Lower lobe of right lung (tissue), 2 donors: ENCODE measurements at regions not wholly inside any gene's neighbourhood (a gene's known extent, or its start where the extent isn't known, plus 50 kb on each side); places are given as distances from the start of the nearest gene placed in this dataset.

Experiments used
- ATAC-seq, 2 donors: fragments of 200-7000 bp; cut with Tn5 transposase; one replicate each; pipeline ENCODE4 v1.9.1; 2020 to 2022; ENCODE audit warnings: mild to moderate bottlenecking in 2 of 2, moderate library complexity in 2 of 2
- DNase-seq: peaks from one replicate; pipeline ENCODE4 v3.0.0-alpha.2; 2020
- H3K27ac ChIP-seq: fragments of 200-600 bp; one replicate; pipeline ENCODE4 v1.8.0; 2022
- H3K27me3 ChIP-seq: fragments of 200-600 bp; one replicate; pipeline ENCODE4 v1.8.0; 2022; ENCODE audit warnings: low read depth
- H3K36me3 ChIP-seq: fragments of 200-600 bp; one replicate; pipeline ENCODE4 v1.8.0; 2022; ENCODE audit warnings: mild to moderate bottlenecking
- H3K4me1 ChIP-seq: fragments of 200-600 bp; one replicate; pipeline ENCODE4 v1.8.0; 2022
- H3K4me3 ChIP-seq: fragments of 200-600 bp; one replicate; pipeline ENCODE4 v1.8.0; 2022; ENCODE audit warnings: mild to moderate bottlenecking
- H3K9me3 ChIP-seq: fragments of 200-600 bp; one replicate; pipeline ENCODE4 v1.8.0; 2022
- intact Hi-C: fragments of 100-400 bp; cut with DNase I; formaldehyde crosslinking; loops from one replicate; pipeline ENCODE4 v1.11.0; 2022
- TF ChIP-seq, protein P1 (sequence below): fragments of 200-600 bp; IDR thresholded peaks from one replicate; pipeline ENCODE4 v1.8.0; 2022; ENCODE audit warnings: antibody characterized with exemption, mild to moderate bottlenecking
- donor health status: DM: no; HTN: yes; CAD: no; lungs with severe emphysema.

DNA sequence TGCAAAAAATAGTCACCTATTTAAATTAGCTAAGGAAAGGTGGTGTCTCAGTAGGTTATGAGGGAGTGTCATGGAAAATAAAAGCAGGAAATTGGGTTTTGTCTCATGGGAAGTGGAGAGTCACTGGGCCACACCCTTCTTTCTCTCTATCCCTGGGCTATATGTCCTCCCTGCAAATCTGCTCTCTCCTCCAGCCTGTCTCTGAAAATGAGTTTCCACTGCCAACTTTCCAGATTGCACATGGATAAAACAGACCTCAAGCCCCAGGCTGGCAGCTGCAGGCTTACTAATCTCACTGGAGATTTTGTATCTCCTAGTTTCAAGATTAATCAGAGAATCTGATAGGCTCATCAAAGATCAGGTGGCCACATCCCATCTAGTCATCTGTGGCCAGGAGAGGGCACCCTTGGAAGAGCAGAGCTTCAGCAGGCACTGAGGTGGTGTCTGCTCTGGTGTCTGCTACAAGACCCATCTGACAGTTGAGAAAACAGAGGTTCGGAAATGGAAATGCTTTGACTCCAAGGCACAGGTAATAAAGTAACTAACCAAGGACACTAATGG, 178.9 kb downstream of the MSX2 start:
- DNase-seq = no peak
- Histone ChIP-seq H3K36me3 (no peaks in the 10 kb centered on the region), H3K4me1 (no peaks in the 10 kb centered on the region), H3K27ac (no peak overlapping the region), H3K4me3 (no peak overlapping the region), H3K27me3 (no peaks in the 10 kb centered on the region), H3K9me3 (no peaks in the 10 kb centered on the region)
- intact Hi-C loops = no loop called here
- TF ChIP-seq, protein P1, sequence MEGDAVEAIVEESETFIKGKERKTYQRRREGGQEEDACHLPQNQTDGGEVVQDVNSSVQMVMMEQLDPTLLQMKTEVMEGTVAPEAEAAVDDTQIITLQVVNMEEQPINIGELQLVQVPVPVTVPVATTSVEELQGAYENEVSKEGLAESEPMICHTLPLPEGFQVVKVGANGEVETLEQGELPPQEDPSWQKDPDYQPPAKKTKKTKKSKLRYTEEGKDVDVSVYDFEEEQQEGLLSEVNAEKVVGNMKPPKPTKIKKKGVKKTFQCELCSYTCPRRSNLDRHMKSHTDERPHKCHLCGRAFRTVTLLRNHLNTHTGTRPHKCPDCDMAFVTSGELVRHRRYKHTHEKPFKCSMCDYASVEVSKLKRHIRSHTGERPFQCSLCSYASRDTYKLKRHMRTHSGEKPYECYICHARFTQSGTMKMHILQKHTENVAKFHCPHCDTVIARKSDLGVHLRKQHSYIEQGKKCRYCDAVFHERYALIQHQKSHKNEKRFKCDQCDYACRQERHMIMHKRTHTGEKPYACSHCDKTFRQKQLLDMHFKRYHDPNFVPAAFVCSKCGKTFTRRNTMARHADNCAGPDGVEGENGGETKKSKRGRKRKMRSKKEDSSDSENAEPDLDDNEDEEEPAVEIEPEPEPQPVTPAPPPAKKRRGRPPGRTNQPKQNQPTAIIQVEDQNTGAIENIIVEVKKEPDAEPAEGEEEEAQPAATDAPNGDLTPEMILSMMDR = no peak
- ATAC-seq = no peak

DNA sequence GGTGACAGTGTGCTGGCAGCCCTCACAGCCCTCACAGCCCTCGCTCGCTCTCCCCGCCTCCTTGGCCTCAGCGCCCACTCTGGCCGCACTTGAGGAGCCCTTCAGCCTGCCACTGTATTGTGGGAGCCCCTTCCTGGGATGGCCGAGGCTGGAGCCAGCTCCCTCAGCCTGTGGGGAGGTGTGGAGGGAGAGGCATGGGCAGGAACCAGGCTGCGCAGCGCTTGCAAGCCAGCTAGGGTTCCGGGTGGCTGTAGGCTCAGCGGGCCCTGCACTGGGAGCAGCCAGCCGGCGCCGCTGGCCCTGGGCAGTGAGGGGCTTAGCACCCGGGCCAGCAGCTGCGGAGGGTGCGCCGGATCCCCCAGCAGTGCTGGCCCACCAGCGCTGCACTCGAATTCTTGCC, 177.0 kb downstream of the MSX2 start:
- Histone ChIP-seq H3K27me3 (no peaks in the 10 kb centered on the region), H3K36me3 (no peaks in the 10 kb centered on the region), H3K4me1 (no peaks in the 10 kb centered on the region), H3K27ac (no peak overlapping the region), H3K4me3 (no peak overlapping the region), H3K9me3 (no peaks in the 10 kb centered on the region)
- intact Hi-C loops = no loop called here
- ATAC-seq (no peak), DNase-seq (no peak)
- TF ChIP-seq, protein P1 = no peak

- no peak for ATAC-seq
- TF ChIP-seq, protein P1 = no peak
- no peaks in the 10 kb centered on the region for H3K36me3 ChIP-seq
- DNase-seq = no peak
- no peak overlapping the region for H3K4me3 ChIP-seq
- H3K27me3 ChIP-seq = no peaks in the 10 kb centered on the region
- H3K9me3 ChIP-seq = no peaks in the 10 kb centered on the region
- H3K4me1 ChIP-seq = no peaks in the 10 kb centered on the region
- intact Hi-C loops = no loop called here
- no peak overlapping the region for H3K27ac ChIP-seq
Measured at GRCh38 chr5:174900240-174900865, 176.0 kb downstream of the MSX2 start.

GRCh38 chr5:174897281-174897950, 173.0 kb downstream of the MSX2 start:
- Histone ChIP-seq H3K4me3 (no peak overlapping the region), H3K4me1 (no peaks in the 10 kb centered on the region), H3K27me3 (no peaks in the 10 kb centered on the region), H3K27ac (no peak overlapping the region), H3K36me3 (no peaks in the 10 kb centered on the region), H3K9me3 (no peaks in the 10 kb centered on the region)
- TF ChIP-seq, protein P1 = no peak
- ATAC-seq = no peak
- DNase-seq = no peak
- intact Hi-C loops = no loop called here

DNA sequence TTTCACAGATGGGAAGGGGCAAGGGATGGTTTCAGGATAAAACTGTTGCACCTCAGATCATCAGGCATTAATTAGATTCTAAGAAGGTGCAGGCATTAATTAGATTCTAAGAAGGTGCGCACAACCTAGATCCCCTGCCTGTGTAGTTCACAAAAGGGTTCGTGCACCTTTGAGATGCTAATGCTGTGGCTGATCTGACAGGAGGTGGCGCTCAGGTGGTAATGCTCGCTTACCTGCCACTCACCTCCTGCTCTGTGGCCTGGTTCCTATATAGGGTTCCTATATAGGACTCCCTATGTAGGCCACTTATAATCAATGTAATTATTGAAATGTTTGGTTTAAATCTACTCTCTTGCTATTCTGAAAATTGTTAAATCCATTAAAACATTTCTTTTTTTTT, 171.0 kb downstream of the MSX2 start:
- no peaks in the 10 kb centered on the region for H3K27me3 ChIP-seq
- H3K9me3 ChIP-seq = no peaks in the 10 kb centered on the region
- H3K27ac ChIP-seq = no peak overlapping the region
- H3K4me1 ChIP-seq = no peaks in the 10 kb centered on the region
- TF ChIP-seq, protein P1 = no peak
- intact Hi-C loops = no loop called here
- H3K36me3 ChIP-seq = no peaks in the 10 kb centered on the region
- no peak for ATAC-seq
- no peak overlapping the region for H3K4me3 ChIP-seq
- DNase-seq = no peak
